GM23338 (cell line): ENCODE measurements at regions not wholly inside any gene's neighbourhood (a gene's known extent, or its start where the extent isn't known, plus 50 kb on each side); places are given as distances from the start of the nearest gene placed in this dataset.

Experiments
- EZH2 ChIP-seq: fragments of 200-600 bp; sonication (generic); IDR thresholded peaks from one replicate; pipeline ENCODE4 v1.8.0; 2017; ENCODE audit warnings: antibody characterized with exemption, mild to moderate bottlenecking, low read depth; ENCODE audit not compliant: unreplicated experiment
- EZH2phosphoT487 ChIP-seq: fragments of 200-600 bp; sonication (generic); IDR thresholded peaks from one replicate; pipeline ENCODE4 v1.8.1; 2018; ENCODE audit warnings: antibody characterized with exemption; ENCODE audit not compliant: unreplicated experiment
- NANOG ChIP-seq: IDR thresholded peaks from 2 replicates; pipeline ENCODE4 v1.6.1; 2016; ENCODE audit warnings: antibody characterized with exemption, borderline replicate concordance
- POLR2AphosphoS5 ChIP-seq: IDR thresholded peaks from 2 replicates; pipeline ENCODE4 v1.6.1; 2016; ENCODE audit warnings: antibody characterized with exemption, low read depth
- ZNF331 ChIP-seq: fragments of 250-450 bp; sonication (Bioruptor Pico); IDR thresholded peaks from 2 replicates; pipeline ENCODE4 v1.5.0; 2020; ENCODE audit warnings: low read depth, mild to moderate bottlenecking, moderate library complexity
- TF ChIP-seq, protein P1 (sequence below), 2 experiments: fragments of 200-600 bp in 1 of 2; sonication (generic) in 1 of 2; conservative IDR thresholded peaks; 2 replicates each; pipeline versions ENCODE4 v1.5.1 to v1.6.1; 2016 to 2017; ENCODE audit warnings: antibody characterized with exemption in 2 of 2, low read depth in 2 of 2, mild to moderate bottlenecking in 2 of 2, moderate library complexity in 1 of 2
- TF ChIP-seq, protein P2 (sequence below): IDR thresholded peaks from one replicate; pipeline ENCODE4 v1.6.1; 2018; ENCODE audit warnings: antibody characterized with exemption; ENCODE audit not compliant: unreplicated experiment

DNA sequence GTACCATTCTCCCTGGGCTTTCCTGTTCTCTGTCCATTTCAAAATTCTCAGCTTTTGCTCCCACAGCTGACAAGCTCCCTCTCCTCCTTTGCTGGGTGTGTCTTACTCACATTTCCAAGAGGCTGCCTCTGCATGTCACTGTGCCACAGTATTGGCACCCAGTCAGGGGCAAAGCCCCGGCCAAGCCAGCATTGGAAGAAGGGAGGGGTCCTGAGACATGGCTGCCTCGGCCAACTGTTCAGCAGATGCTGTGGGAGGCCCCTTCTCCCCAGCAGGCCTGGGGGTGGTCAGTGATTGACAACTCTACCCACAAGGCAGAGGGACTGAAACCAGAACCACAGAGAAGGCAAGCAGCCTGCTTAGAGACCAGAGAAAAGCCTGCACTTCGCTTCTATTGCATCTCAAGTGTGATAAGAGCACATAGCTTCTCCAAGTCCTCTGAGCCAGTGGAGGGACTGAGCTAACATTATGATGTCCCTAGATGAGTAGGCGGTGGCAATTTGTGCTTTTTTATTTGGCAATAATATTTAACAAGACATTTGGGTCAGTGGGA, 294.1 kb downstream of the SIPA1L2 start:
- TF ChIP-seq, protein P1, sequence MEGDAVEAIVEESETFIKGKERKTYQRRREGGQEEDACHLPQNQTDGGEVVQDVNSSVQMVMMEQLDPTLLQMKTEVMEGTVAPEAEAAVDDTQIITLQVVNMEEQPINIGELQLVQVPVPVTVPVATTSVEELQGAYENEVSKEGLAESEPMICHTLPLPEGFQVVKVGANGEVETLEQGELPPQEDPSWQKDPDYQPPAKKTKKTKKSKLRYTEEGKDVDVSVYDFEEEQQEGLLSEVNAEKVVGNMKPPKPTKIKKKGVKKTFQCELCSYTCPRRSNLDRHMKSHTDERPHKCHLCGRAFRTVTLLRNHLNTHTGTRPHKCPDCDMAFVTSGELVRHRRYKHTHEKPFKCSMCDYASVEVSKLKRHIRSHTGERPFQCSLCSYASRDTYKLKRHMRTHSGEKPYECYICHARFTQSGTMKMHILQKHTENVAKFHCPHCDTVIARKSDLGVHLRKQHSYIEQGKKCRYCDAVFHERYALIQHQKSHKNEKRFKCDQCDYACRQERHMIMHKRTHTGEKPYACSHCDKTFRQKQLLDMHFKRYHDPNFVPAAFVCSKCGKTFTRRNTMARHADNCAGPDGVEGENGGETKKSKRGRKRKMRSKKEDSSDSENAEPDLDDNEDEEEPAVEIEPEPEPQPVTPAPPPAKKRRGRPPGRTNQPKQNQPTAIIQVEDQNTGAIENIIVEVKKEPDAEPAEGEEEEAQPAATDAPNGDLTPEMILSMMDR (conservative IDR thresholded peaks at IDR 0.05; ENCODE audit: low read depth in 2 of 2) = no peak
- TF ChIP-seq, protein P2, sequence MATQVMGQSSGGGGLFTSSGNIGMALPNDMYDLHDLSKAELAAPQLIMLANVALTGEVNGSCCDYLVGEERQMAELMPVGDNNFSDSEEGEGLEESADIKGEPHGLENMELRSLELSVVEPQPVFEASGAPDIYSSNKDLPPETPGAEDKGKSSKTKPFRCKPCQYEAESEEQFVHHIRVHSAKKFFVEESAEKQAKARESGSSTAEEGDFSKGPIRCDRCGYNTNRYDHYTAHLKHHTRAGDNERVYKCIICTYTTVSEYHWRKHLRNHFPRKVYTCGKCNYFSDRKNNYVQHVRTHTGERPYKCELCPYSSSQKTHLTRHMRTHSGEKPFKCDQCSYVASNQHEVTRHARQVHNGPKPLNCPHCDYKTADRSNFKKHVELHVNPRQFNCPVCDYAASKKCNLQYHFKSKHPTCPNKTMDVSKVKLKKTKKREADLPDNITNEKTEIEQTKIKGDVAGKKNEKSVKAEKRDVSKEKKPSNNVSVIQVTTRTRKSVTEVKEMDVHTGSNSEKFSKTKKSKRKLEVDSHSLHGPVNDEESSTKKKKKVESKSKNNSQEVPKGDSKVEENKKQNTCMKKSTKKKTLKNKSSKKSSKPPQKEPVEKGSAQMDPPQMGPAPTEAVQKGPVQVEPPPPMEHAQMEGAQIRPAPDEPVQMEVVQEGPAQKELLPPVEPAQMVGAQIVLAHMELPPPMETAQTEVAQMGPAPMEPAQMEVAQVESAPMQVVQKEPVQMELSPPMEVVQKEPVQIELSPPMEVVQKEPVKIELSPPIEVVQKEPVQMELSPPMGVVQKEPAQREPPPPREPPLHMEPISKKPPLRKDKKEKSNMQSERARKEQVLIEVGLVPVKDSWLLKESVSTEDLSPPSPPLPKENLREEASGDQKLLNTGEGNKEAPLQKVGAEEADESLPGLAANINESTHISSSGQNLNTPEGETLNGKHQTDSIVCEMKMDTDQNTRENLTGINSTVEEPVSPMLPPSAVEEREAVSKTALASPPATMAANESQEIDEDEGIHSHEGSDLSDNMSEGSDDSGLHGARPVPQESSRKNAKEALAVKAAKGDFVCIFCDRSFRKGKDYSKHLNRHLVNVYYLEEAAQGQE = no peak
- TF ChIP-seq EZH2 (no peak), POLR2AphosphoS5 (no peak), NANOG (no peak), ZNF331 (CRISPR knock-in tag) (no peak), EZH2phosphoT487 (no peak)
